ENCODE measurements at regions not wholly inside any gene's neighbourhood (a gene's known extent, or its start where the extent isn't known, plus 50 kb on each side); places are given as distances from the start of the nearest gene placed in this dataset.

DNA sequence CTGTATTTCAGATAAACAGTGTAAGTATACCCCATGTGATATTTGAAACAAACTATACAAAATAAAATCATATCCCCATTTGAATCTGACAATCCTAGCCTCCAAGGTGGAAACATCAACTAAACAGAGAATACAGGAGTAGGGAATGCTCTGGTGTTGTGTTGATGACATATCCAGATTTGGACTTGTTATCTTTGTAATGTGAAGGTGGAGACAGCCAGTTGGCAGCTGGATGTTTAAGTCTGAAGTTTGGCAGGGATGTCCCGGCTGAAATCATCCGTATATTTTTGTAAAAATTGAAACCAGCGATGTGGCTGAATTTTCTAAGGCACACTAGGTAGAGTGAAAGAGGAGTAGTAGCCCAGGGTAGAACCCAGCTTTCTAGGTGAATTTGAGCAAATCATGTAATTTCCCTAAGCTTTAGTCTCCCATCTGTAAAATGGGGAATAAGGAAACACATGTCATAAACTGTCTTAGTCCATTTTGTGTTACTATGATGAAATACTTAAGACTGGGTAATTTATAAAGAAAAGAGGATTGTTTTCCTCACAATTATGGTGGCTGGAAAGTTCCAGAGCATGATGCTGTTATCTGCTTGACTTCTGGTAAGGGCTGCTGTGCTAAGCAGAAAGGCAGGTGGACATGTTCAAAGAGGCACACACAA lies 246.6 kb upstream of the APCDD1 start:
- H3K4me3 Mint-ChIP-seq (ENCODE audit: low read depth): no peak overlapping the region
- no peaks in the 10 kb centered on the region for H3K9me3 Mint-ChIP-seq (ENCODE audit: low read depth)
- H3K27ac Mint-ChIP-seq: no peak overlapping the region
- H3K27me3 Mint-ChIP-seq: peaks cover 34% of the 10 kb centered on the region
- H3K36me3 Mint-ChIP-seq (ENCODE audit: insufficient read depth): no peaks in the 10 kb centered on the region
- H3K4me1 Mint-ChIP-seq (ENCODE audit: low read depth): no peaks in the 10 kb centered on the region
- DNase-seq (ENCODE audit: low spot score, unreplicated experiment): no peak
- TF ChIP-seq, protein P1, sequence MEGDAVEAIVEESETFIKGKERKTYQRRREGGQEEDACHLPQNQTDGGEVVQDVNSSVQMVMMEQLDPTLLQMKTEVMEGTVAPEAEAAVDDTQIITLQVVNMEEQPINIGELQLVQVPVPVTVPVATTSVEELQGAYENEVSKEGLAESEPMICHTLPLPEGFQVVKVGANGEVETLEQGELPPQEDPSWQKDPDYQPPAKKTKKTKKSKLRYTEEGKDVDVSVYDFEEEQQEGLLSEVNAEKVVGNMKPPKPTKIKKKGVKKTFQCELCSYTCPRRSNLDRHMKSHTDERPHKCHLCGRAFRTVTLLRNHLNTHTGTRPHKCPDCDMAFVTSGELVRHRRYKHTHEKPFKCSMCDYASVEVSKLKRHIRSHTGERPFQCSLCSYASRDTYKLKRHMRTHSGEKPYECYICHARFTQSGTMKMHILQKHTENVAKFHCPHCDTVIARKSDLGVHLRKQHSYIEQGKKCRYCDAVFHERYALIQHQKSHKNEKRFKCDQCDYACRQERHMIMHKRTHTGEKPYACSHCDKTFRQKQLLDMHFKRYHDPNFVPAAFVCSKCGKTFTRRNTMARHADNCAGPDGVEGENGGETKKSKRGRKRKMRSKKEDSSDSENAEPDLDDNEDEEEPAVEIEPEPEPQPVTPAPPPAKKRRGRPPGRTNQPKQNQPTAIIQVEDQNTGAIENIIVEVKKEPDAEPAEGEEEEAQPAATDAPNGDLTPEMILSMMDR (IDR thresholded peaks at IDR 0.05; ENCODE audit: unreplicated experiment): no peak

DNA sequence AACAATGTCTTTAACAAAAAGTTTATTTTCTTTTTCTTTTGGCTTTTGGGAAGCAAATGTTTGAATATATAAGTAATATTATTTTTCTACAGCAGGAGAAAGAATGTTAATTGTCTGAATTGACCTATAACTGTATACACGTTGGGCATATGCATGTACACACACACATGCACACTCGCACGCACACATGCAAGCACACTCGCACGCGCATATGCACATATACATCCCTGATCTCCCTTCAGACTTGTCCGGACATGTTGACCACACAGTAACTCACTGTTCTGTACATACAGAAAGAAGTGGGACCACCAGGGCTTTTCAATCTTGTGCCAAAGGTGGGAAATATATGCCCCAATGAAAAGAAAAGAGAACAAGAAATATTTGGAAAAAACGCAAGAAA lies 245.1 kb upstream of the APCDD1 start:
- H3K27me3 Mint-ChIP-seq: peaks cover 29% of the 10 kb centered on the region
- no peaks in the 10 kb centered on the region for H3K36me3 Mint-ChIP-seq (ENCODE audit: insufficient read depth)
- peaks cover 3% of the 10 kb centered on the region for H3K4me1 Mint-ChIP-seq (ENCODE audit: low read depth)
- TF ChIP-seq, protein P1 (IDR thresholded peaks at IDR 0.05; ENCODE audit: unreplicated experiment): no peak
- no peak overlapping the region for H3K4me3 Mint-ChIP-seq (ENCODE audit: low read depth)
- DNase-seq (ENCODE audit: low spot score, unreplicated experiment): no peak
- no peaks in the 10 kb centered on the region for H3K9me3 Mint-ChIP-seq (ENCODE audit: low read depth)
- H3K27ac Mint-ChIP-seq: no peak overlapping the region

DNA sequence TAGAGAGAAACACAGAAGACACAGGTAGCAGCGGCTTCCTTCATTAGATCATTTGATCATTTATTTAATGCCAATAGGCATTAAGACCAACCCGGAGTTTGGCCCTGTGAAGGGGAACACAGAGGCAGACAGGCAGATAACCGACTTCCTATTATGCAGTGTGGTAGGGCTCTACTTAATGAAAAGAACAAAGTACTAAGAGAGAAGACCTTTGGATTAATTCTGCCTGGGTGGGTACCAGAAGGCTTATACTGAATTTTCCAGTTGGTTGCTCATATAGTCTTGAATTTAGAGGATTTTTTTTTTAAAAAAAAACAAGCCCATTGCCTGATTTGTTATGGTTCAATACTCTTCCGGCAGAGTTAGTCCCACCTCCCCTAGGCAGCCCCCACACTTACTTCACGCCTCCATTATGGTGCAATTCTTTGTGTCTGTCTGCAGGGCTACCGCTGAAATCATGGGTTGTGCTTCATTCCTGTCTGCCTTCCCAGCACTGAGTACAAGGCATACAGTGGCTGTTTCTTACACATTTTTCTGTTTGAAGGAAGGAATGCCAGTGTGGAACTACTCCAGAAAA lies 244.3 kb upstream of the APCDD1 start:
- TF ChIP-seq, protein P1 (IDR thresholded peaks at IDR 0.05; ENCODE audit: unreplicated experiment): no peak
- H3K9me3 Mint-ChIP-seq (ENCODE audit: low read depth): no peaks in the 10 kb centered on the region
- no peaks in the 10 kb centered on the region for H3K36me3 Mint-ChIP-seq (ENCODE audit: insufficient read depth)
- H3K4me3 Mint-ChIP-seq (ENCODE audit: low read depth): no peak overlapping the region
- no peak for DNase-seq (ENCODE audit: low spot score, unreplicated experiment)
- peaks cover 29% of the 10 kb centered on the region for H3K27me3 Mint-ChIP-seq
- no peak overlapping the region for H3K27ac Mint-ChIP-seq
- H3K4me1 Mint-ChIP-seq (ENCODE audit: low read depth): peaks cover 3% of the 10 kb centered on the region

DNA sequence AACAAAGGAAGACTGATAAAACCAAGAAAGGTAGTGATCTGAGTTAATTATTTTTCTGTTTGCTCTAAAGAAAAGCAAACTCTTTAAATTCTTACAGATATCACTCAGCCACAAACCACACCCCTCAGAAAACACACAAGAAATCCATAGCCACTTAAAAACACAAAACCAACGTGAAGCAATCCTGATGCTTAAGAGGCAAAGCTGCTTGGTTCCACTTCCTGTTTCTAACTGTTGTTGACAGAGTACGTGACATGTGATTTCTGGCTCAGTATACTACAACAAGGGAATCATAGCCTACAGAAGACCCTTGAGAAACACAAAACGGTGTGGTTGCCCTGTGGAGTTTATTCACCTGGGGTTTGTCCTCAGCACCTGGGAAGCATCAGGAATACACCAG lies 240.9 kb upstream of the APCDD1 start:
- H3K4me3 Mint-ChIP-seq (ENCODE audit: low read depth): no peak overlapping the region
- no peak for DNase-seq (ENCODE audit: low spot score, unreplicated experiment)
- peaks cover 7% of the 10 kb centered on the region for H3K9me3 Mint-ChIP-seq (ENCODE audit: low read depth)
- H3K27ac Mint-ChIP-seq: no peak overlapping the region
- TF ChIP-seq, protein P1 (IDR thresholded peaks at IDR 0.05; ENCODE audit: unreplicated experiment): no peak
- H3K27me3 Mint-ChIP-seq: peaks cover 22% of the 10 kb centered on the region
- no peaks in the 10 kb centered on the region for H3K36me3 Mint-ChIP-seq (ENCODE audit: insufficient read depth)
- peaks cover 3% of the 10 kb centered on the region for H3K4me1 Mint-ChIP-seq (ENCODE audit: low read depth)

DNA sequence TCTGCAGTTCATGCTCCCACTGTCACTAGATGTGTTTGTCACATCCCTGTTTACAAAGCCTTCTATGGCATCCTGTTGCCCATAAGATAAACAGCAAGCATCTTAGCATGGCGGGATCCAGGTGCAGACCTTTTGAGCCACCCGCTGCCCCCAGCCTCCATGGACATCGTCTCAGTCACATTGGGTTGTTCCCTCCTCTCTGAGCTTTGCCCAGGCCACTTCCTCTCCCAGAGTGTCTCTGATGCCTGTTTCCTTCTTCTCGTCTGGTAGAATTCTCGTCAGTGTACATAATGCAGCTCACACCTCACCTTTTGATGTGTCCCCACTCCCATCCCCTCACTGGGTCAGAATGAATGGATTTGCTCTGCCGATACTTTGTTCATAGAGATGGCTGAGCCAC lies 239.0 kb upstream of the APCDD1 start:
- Mint-ChIP-seq H3K36me3 (ENCODE audit: insufficient read depth) (no peaks in the 10 kb centered on the region), H3K27ac (no peak overlapping the region), H3K27me3 (peaks cover 20% of the 10 kb centered on the region), H3K4me1 (ENCODE audit: low read depth) (peaks cover 3% of the 10 kb centered on the region), H3K4me3 (ENCODE audit: low read depth) (no peak overlapping the region), H3K9me3 (ENCODE audit: low read depth) (peaks cover 17% of the 10 kb centered on the region)
- no peak for DNase-seq (ENCODE audit: low spot score, unreplicated experiment)
- TF ChIP-seq, protein P1 (IDR thresholded peaks at IDR 0.05; ENCODE audit: unreplicated experiment): no peak

All from progenitor cell of endocrine pancreas (in vitro differentiated cells).